OCI-LY1 (cell line): ENCODE measurements at regions not wholly inside any gene's neighbourhood (a gene's known extent, or its start where the extent isn't known, plus 50 kb on each side); places are given as distances from the start of the nearest gene placed in this dataset.

Experiments
- EZH2 ChIP-seq: fragments of 200-600 bp; sonication (generic), shearing (Covaris generic); IDR thresholded peaks from 2 replicates; pipeline ENCODE4 v1.8.0; 2017; ENCODE audit warnings: borderline replicate concordance, mixed run types, mild to moderate bottlenecking, antibody characterized with exemption, low read length, moderate library complexity, mixed read lengths
- TF ChIP-seq, protein P1 (sequence below): fragments of 200-600 bp; sonication (generic), shearing (Covaris generic); IDR thresholded peaks from 2 replicates; pipeline ENCODE4 v1.5.1; 2017; ENCODE audit warnings: mild to moderate bottlenecking, antibody characterized with exemption, low read length, moderate library complexity, mixed read lengths

GRCh38 chr16:63230421-63231040 is 1194.3 kb upstream of the CDH8 start:
- TF ChIP-seq EZH2, result no peak
- TF ChIP-seq, protein P1, sequence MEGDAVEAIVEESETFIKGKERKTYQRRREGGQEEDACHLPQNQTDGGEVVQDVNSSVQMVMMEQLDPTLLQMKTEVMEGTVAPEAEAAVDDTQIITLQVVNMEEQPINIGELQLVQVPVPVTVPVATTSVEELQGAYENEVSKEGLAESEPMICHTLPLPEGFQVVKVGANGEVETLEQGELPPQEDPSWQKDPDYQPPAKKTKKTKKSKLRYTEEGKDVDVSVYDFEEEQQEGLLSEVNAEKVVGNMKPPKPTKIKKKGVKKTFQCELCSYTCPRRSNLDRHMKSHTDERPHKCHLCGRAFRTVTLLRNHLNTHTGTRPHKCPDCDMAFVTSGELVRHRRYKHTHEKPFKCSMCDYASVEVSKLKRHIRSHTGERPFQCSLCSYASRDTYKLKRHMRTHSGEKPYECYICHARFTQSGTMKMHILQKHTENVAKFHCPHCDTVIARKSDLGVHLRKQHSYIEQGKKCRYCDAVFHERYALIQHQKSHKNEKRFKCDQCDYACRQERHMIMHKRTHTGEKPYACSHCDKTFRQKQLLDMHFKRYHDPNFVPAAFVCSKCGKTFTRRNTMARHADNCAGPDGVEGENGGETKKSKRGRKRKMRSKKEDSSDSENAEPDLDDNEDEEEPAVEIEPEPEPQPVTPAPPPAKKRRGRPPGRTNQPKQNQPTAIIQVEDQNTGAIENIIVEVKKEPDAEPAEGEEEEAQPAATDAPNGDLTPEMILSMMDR, result no peak
